ENCODE measurements at regions not wholly inside any gene's neighbourhood (a gene's known extent, or its start where the extent isn't known, plus 50 kb on each side); places are given as distances from the start of the nearest gene placed in this dataset.

- DNase-seq (ENCODE audit: low read depth, low spot score) = no peak
- no peak overlapping the region for H3K27ac ChIP-seq
Observed at GRCh38 chr1:187228790-187229189, 400.0 kb downstream of the PLA2G4A start.

GRCh38 chr1:187229496-187229895 is 400.7 kb downstream of the PLA2G4A start:
- no peak for DNase-seq (ENCODE audit: low read depth, low spot score)
- H3K27ac ChIP-seq = no peak overlapping the region

GRCh38 chr1:187234706-187235105 is 406.0 kb downstream of the PLA2G4A start:
- DNase-seq (ENCODE audit: low read depth, low spot score) = no peak
- H3K27ac ChIP-seq = no peak overlapping the region

- no peak overlapping the region for H3K27ac ChIP-seq
- no peak for DNase-seq (ENCODE audit: low read depth, low spot score)
Observed at GRCh38 chr1:187236199-187236598, 407.4 kb downstream of the PLA2G4A start.

GRCh38 chr1:187236676-187237075 is 407.9 kb downstream of the PLA2G4A start:
- no peak for DNase-seq (ENCODE audit: low read depth, low spot score)
- H3K27ac ChIP-seq = no peak overlapping the region

GRCh38 chr1:187237542-187237941 is 408.8 kb downstream of the PLA2G4A start:
- DNase-seq (ENCODE audit: low read depth, low spot score) = no peak

GRCh38 chr1:187241971-187242370 is 413.2 kb downstream of the PLA2G4A start:
- DNase-seq (ENCODE audit: low read depth, low spot score) = no peak

More at GRCh38 chr1:187237542-187237941, 408.8 kb downstream of the PLA2G4A start:
- no peak overlapping the region for H3K27ac ChIP-seq

GRCh38 chr1:187244623-187245022 is 415.9 kb downstream of the PLA2G4A start:
- peak; percentile 62 for DNase-seq (ENCODE audit: low read depth, low spot score)
- no peak overlapping the region for H3K27ac ChIP-seq

More at GRCh38 chr1:187241971-187242370, 413.2 kb downstream of the PLA2G4A start:
- H3K27ac ChIP-seq = no peak overlapping the region

- no peak overlapping the region for H3K27ac ChIP-seq
- no peak for DNase-seq (ENCODE audit: low read depth, low spot score)
Observed at GRCh38 chr1:187245201-187245600, 416.5 kb downstream of the PLA2G4A start.

GRCh38 chr1:187249196-187249595 is 420.4 kb downstream of the PLA2G4A start:
- no peak overlapping the region for H3K27ac ChIP-seq
- DNase-seq (ENCODE audit: low read depth, low spot score) = no peak

- no peak for DNase-seq (ENCODE audit: low read depth, low spot score)
- no peak overlapping the region for H3K27ac ChIP-seq
Observed at GRCh38 chr1:187252923-187253322, 424.2 kb downstream of the PLA2G4A start.

- no peak overlapping the region for H3K27ac ChIP-seq
- no peak for DNase-seq (ENCODE audit: low read depth, low spot score)
Observed at GRCh38 chr1:187257476-187257875, 428.7 kb downstream of the PLA2G4A start.

GRCh38 chr1:187261637-187262036 is 432.9 kb downstream of the PLA2G4A start:
- no peak overlapping the region for H3K27ac ChIP-seq
- no peak for DNase-seq (ENCODE audit: low read depth, low spot score)

GRCh38 chr1:187262731-187263130 is 434.0 kb downstream of the PLA2G4A start:
- DNase-seq (ENCODE audit: low read depth, low spot score) = peak; percentile 22
- no peak overlapping the region for H3K27ac ChIP-seq

- DNase-seq (ENCODE audit: low read depth, low spot score) = peak; percentile 22
Observed at GRCh38 chr1:187264995-187265602, 436.4 kb downstream of the PLA2G4A start.

GRCh38 chr1:187266051-187266450 is 437.3 kb downstream of the PLA2G4A start:
- H3K27ac ChIP-seq = no peak overlapping the region
- DNase-seq (ENCODE audit: low read depth, low spot score) = no peak

More at GRCh38 chr1:187264995-187265602, 436.4 kb downstream of the PLA2G4A start:
- no peak overlapping the region for H3K27ac ChIP-seq

GRCh38 chr1:187267827-187268226 is 439.1 kb downstream of the PLA2G4A start:
- no peak overlapping the region for H3K27ac ChIP-seq
- no peak for DNase-seq (ENCODE audit: low read depth, low spot score)

- no peak overlapping the region for H3K27ac ChIP-seq
- no peak for DNase-seq (ENCODE audit: low read depth, low spot score)
Observed at GRCh38 chr1:187270256-187270655, 441.5 kb downstream of the PLA2G4A start.

- no peak overlapping the region for H3K27ac ChIP-seq
- no peak for DNase-seq (ENCODE audit: low read depth, low spot score)
Observed at GRCh38 chr1:187275346-187275745, 446.6 kb downstream of the PLA2G4A start.

GRCh38 chr1:187275985-187276575 is 447.3 kb downstream of the PLA2G4A start:
- DNase-seq (ENCODE audit: low read depth, low spot score) = no peak
- H3K27ac ChIP-seq = no peak overlapping the region

GRCh38 chr1:187276677-187277076 is 447.9 kb downstream of the PLA2G4A start:
- DNase-seq (ENCODE audit: low read depth, low spot score) = no peak
- H3K27ac ChIP-seq = no peak overlapping the region

- H3K27ac ChIP-seq = no peak overlapping the region
- no peak for DNase-seq (ENCODE audit: low read depth, low spot score)
Observed at GRCh38 chr1:187280031-187280430, 451.3 kb downstream of the PLA2G4A start.
